ENCODE measurements at regions not wholly inside any gene's neighbourhood (a gene's known extent, or its start where the extent isn't known, plus 50 kb on each side); places are given as distances from the start of the nearest gene placed in this dataset.

GRCh38 chr4:67106861-67107460 is 438.3 kb downstream of the CENPC start:
- H3K4me1 ChIP-seq (ENCODE audit: low read length): no peaks in the 10 kb centered on the region
- no peaks in the 10 kb centered on the region for H3K79me2 ChIP-seq (ENCODE audit: low read length)
- no peaks in the 10 kb centered on the region for H3F3A ChIP-seq (ENCODE audit: insufficient read depth, low read length)
- no peaks in the 10 kb centered on the region for H3K9me2 ChIP-seq (replicated peaks; ENCODE audit: insufficient read depth, low read length)
- no peaks in the 10 kb centered on the region for H3K36me3 ChIP-seq (replicated peaks; ENCODE audit: insufficient read depth, low read length)
- H3K4me3 ChIP-seq (ENCODE audit: low read length): no peak overlapping the region
- DNase-seq: no peak
- H3K27me3 ChIP-seq (replicated peaks; ENCODE audit: insufficient read depth, low read length): no peaks in the 10 kb centered on the region
- no peak overlapping the region for H2AFZ ChIP-seq (ENCODE audit: low read length)
- H3K4me2 ChIP-seq (ENCODE audit: low read depth, low read length): no peak overlapping the region
- no peaks in the 10 kb centered on the region for H3K9me3 ChIP-seq (replicated peaks; ENCODE audit: insufficient read depth, low read length)
- H3K9ac ChIP-seq (ENCODE audit: low read length): no peak overlapping the region
- H4K20me1 ChIP-seq (ENCODE audit: insufficient read depth, low read length): no peaks in the 10 kb centered on the region
- no peak overlapping the region for H3K27ac ChIP-seq (ENCODE audit: low read length)
- TF ChIP-seq EZH2phosphoT487 (IDR thresholded peaks at IDR 0.05; ENCODE audit: low read length) (no peak), CTCF (IDR thresholded peaks at IDR 0.05; ENCODE audit: low read length) (no peak), EZH2 (optimal IDR thresholded peaks at IDR 0.05; ENCODE audit: low read depth, low read length) (no peak)

GRCh38 chr4:67104145-67104544 is 441.2 kb downstream of the CENPC start:
- H4K20me1 ChIP-seq (ENCODE audit: insufficient read depth, low read length): no peaks in the 10 kb centered on the region
- DNase-seq: no peak
- H3K27ac ChIP-seq (ENCODE audit: low read length): no peak overlapping the region
- H3F3A ChIP-seq (ENCODE audit: insufficient read depth, low read length): no peaks in the 10 kb centered on the region
- no peaks in the 10 kb centered on the region for H3K9me3 ChIP-seq (replicated peaks; ENCODE audit: insufficient read depth, low read length)
- no peak overlapping the region for H3K9ac ChIP-seq (ENCODE audit: low read length)
- H3K4me3 ChIP-seq (ENCODE audit: low read length): no peak overlapping the region
- H3K9me2 ChIP-seq (replicated peaks; ENCODE audit: insufficient read depth, low read length): no peaks in the 10 kb centered on the region
- H3K4me1 ChIP-seq (ENCODE audit: low read length): no peaks in the 10 kb centered on the region
- no peak for TF ChIP-seq CTCF (IDR thresholded peaks at IDR 0.05; ENCODE audit: low read length)
- TF ChIP-seq EZH2 (optimal IDR thresholded peaks at IDR 0.05; ENCODE audit: low read depth, low read length): no peak
- TF ChIP-seq EZH2phosphoT487 (IDR thresholded peaks at IDR 0.05; ENCODE audit: low read length): no peak
- no peaks in the 10 kb centered on the region for H3K79me2 ChIP-seq (ENCODE audit: low read length)
- H3K27me3 ChIP-seq (replicated peaks; ENCODE audit: insufficient read depth, low read length): no peaks in the 10 kb centered on the region
- no peaks in the 10 kb centered on the region for H3K36me3 ChIP-seq (replicated peaks; ENCODE audit: insufficient read depth, low read length)
- H3K4me2 ChIP-seq (ENCODE audit: low read depth, low read length): no peak overlapping the region
- no peak overlapping the region for H2AFZ ChIP-seq (ENCODE audit: low read length)

GRCh38 chr4:67103001-67103747 is 442.1 kb downstream of the CENPC start:
- H4K20me1 ChIP-seq (ENCODE audit: insufficient read depth, low read length): no peaks in the 10 kb centered on the region
- H2AFZ ChIP-seq (ENCODE audit: low read length): no peak overlapping the region
- no peaks in the 10 kb centered on the region for H3K9me2 ChIP-seq (replicated peaks; ENCODE audit: insufficient read depth, low read length)
- no peak overlapping the region for H3K9ac ChIP-seq (ENCODE audit: low read length)
- H3K27me3 ChIP-seq (replicated peaks; ENCODE audit: insufficient read depth, low read length): no peaks in the 10 kb centered on the region
- no peak overlapping the region for H3K4me3 ChIP-seq (ENCODE audit: low read length)
- no peaks in the 10 kb centered on the region for H3K4me1 ChIP-seq (ENCODE audit: low read length)
- DNase-seq: no peak
- H3K79me2 ChIP-seq (ENCODE audit: low read length): no peaks in the 10 kb centered on the region
- no peak for TF ChIP-seq EZH2 (optimal IDR thresholded peaks at IDR 0.05; ENCODE audit: low read depth, low read length)
- TF ChIP-seq EZH2phosphoT487 (IDR thresholded peaks at IDR 0.05; ENCODE audit: low read length): no peak
- TF ChIP-seq CTCF (IDR thresholded peaks at IDR 0.05; ENCODE audit: low read length): no peak
- no peaks in the 10 kb centered on the region for H3K9me3 ChIP-seq (replicated peaks; ENCODE audit: insufficient read depth, low read length)
- H3F3A ChIP-seq (ENCODE audit: insufficient read depth, low read length): no peaks in the 10 kb centered on the region
- H3K4me2 ChIP-seq (ENCODE audit: low read depth, low read length): no peak overlapping the region
- no peaks in the 10 kb centered on the region for H3K36me3 ChIP-seq (replicated peaks; ENCODE audit: insufficient read depth, low read length)
- no peak overlapping the region for H3K27ac ChIP-seq (ENCODE audit: low read length)

Measured in MM.1S (cell line).